Pancreas (tissue), 10 donors: ENCODE measurements at regions not wholly inside any gene's neighbourhood (a gene's known extent, or its start where the extent isn't known, plus 50 kb on each side); places are given as distances from the start of the nearest gene placed in this dataset.

ENCODE experiments used
- ATAC-seq, 4 donors: fragments of 200-7000 bp; cut with Tn5 transposase; one replicate each; pipeline versions ENCODE4 v1.8.0 to v1.9.1; 2020; ENCODE audit warnings: mild to moderate bottlenecking in 4 of 4, moderate library complexity in 4 of 4
- DNase-seq, 6 donors: peaks; one replicate each; pipeline ENCODE4 v3.0.0-alpha.2; 2020
- FAIRE-seq: peaks from 2 replicates; lab custom pipeline; 2012; peaks lifted over from hg19 to GRCh38; lab: Jason Lieb, UNC
- H3K27ac ChIP-seq, 4 donors: fragments of 200-600 bp; sonication (generic); 1 replicate in 3 of 4; 2 replicates in 1 of 4; pipeline versions ENCODE4 v1.5.0 to v1.8.0; 2020
- H3K27me3 ChIP-seq, 4 donors: fragments of 200-600 bp; one replicate each; pipeline ENCODE4 v1.8.0; 2021
- H3K36me3 ChIP-seq, 3 donors: fragments of 200-600 bp; sonication (generic) in 1 of 3; one replicate each; pipeline versions ENCODE4 v1.5.0 to v1.8.0; 2020 to 2021
- H3K4me1 ChIP-seq, 3 donors: fragments of 200-600 bp; one replicate each; pipeline ENCODE4 v1.8.0; 2021
- H3K4me3 ChIP-seq, 4 donors: fragments of 200-600 bp; sonication (generic) in 2 of 4; one replicate each; pipeline versions ENCODE4 v1.5.0 to v1.8.0; 2020 to 2021
- H3K9me3 ChIP-seq, 4 donors: fragments of 200-600 bp; one replicate each; pipeline ENCODE4 v1.8.0; 2021
- CTCF ChIP-seq, 4 donors: fragments of 200-600 bp; sonication (generic) in 3 of 4; IDR thresholded peaks; one replicate each; pipeline versions ENCODE4 v1.5.0 to v1.8.0; 2021; ENCODE audit warnings: antibody characterized with exemption in 4 of 4
- WGBS, 2 donors: extraction: QIAGEN DNeasy Blood & Tissue Kit; methylation state at CpG; one replicate each; pipeline ENCODE4 v1.1.7; 2013; 5-methylcytosine and 5-hydroxymethylcytosine counted together
- intact Hi-C, 3 donors: fragments of 100-400 bp; cut with DNase I; formaldehyde crosslinking; loops; one replicate each; pipeline versions ENCODE4 v1.11.1 to v1.14.2; 2022
- donor health status: healthy with polysubstance abuse.
- donor health status: DM: no; HTN: no; CAD: no; lungs with moderate emphysema.
- donor health status: DM: no; HTN: no; CAD: no.
- donor health status: control.
- donor health status: control.
- donor health status: Bipolar disorder and iron deficiency.
- donor health status: DM: yes; HTN: yes; CAD: no.
- donor health status: DM: no; HTN: no; CAD: no.
- donor health status: DM: no; HTN: no; CAD: no.
- donor health status: DM: yes; HTN: yes; CAD: no.

DNA sequence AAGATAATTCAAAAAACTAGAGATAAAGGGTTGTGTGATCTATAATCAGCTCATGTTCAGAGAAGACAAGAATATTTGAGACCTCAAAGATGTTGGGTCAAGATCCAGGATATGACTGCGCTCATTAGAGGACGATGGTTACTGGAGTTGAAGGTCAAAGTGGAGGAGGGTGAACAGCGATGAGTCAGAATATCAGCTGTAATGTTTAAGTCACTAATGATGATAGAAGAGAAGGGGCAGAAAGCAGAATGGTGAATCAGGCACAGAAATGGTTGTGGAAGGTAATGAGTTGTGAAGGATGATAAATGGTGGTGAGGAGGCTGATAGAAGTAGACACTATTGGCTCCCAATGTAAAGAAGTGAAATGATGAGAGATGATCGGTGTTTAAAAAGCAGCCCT is 540.3 kb downstream of the INHBA start:
- no peaks in the 10 kb centered on the region for H3K27me3 ChIP-seq
- TF ChIP-seq CTCF (IDR thresholded peaks at IDR 0.05), result no peak
- whole genome bisulfite sequencing, 2 donors, result 72 to 85% methylated on average over 4 of the region's 4 CpGs
- intact Hi-C loops, result no loop called here
- no peak overlapping the region for H3K27ac ChIP-seq
- no peaks in the 10 kb centered on the region for H3K9me3 ChIP-seq
- no peaks in the 10 kb centered on the region for H3K4me1 ChIP-seq
- no peaks in the 10 kb centered on the region for H3K36me3 ChIP-seq
- DNase-seq, result no peak
- no peak overlapping the region for H3K4me3 ChIP-seq
- no peak for ATAC-seq
- no peak for FAIRE-seq

- no peaks in the 10 kb centered on the region for H3K27me3 ChIP-seq
- H3K36me3 ChIP-seq, result no peaks in the 10 kb centered on the region
- no peak for TF ChIP-seq CTCF (IDR thresholded peaks at IDR 0.05)
- no peak overlapping the region for H3K27ac ChIP-seq
- FAIRE-seq, result no peak
- H3K4me1 ChIP-seq, result no peaks in the 10 kb centered on the region
- no peaks in the 10 kb centered on the region for H3K9me3 ChIP-seq
- 61 to 69% methylated on average over 4 of the region's 4 CpGs for WGBS, 2 donors
- no peak overlapping the region for H3K4me3 ChIP-seq
- intact Hi-C loops, result no loop called here
- no peak for ATAC-seq
- DNase-seq, result no peak
These were observed 541.8 kb downstream of the INHBA start for GRCh38 chr7:41161041-41161587.

DNA sequence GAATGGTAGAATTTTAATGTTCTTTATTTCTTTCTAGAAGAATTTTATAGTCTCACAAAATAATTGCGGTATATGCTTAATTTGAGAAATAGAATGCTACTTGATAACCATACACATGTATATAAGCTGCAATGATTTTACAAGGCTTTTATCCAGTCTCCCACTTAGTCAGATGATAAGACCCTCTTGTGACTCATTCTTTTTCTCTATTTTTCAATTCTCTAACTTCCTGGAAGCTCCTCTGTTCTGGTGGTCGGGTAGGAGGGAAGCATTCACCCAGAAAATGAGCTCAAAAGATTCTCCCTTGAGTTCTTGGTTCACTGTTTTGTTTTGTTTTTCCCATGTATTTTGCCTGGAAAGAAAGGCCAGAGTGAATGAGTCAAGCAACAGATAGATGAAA is 546.6 kb downstream of the INHBA start:
- Histone ChIP-seq H3K36me3 (no peaks in the 10 kb centered on the region), H3K27ac (no peak overlapping the region), H3K9me3 (no peaks in the 10 kb centered on the region), H3K4me3 (no peak overlapping the region), H3K27me3 (no peaks in the 10 kb centered on the region), H3K4me1 (no peaks in the 10 kb centered on the region)
- TF ChIP-seq CTCF (IDR thresholded peaks at IDR 0.05), result no peak
- DNase-seq (no peak), FAIRE-seq (no peak), ATAC-seq (no peak)
- intact Hi-C loops, result no loop called here
- 54 to 60% methylated on average over 2 of the region's 2 CpGs for WGBS, 2 donors

GRCh38 chr7:41153268-41153667 is 549.6 kb downstream of the INHBA start:
- Histone ChIP-seq H3K36me3 (no peaks in the 10 kb centered on the region), H3K9me3 (no peaks in the 10 kb centered on the region), H3K27ac (no peak overlapping the region), H3K4me1 (no peaks in the 10 kb centered on the region), H3K27me3 (no peaks in the 10 kb centered on the region), H3K4me3 (no peak overlapping the region)
- no peak for DNase-seq
- intact Hi-C loops, result no loop called here
- FAIRE-seq, result no peak
- no peak for TF ChIP-seq CTCF (IDR thresholded peaks at IDR 0.05)
- no peak for ATAC-seq

DNA sequence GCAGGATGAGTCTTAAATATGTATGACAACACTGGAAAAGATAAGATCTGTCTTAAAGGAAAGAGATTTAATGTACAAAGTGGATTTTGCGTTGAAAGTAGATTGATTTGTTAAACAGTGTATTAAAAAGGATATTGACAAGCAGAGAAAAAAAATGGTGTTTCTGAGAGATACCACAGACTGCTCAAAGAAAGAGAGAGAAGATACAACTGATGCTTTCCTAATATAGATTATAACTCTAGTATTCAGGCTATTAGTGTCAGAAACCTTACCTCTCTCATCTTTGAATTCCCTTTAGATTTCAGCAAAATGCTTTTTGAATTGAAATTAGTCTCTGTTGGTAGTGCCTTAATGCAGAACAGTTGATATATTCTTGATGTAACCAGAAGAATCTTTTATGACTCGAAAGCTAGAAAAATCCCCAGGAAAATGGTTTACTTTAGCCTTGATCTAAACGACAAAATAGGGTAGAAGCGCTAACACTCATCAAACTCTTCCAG is 550.7 kb downstream of the INHBA start:
- ATAC-seq (no peak), FAIRE-seq (no peak), DNase-seq (no peak)
- 62 to 73% methylated on average over 4 of the region's 4 CpGs for WGBS, 2 donors
- no peaks in the 10 kb centered on the region for H3K9me3 ChIP-seq
- H3K4me3 ChIP-seq, result no peak overlapping the region
- no peak for TF ChIP-seq CTCF (IDR thresholded peaks at IDR 0.05)
- intact Hi-C loops, result no loop called here
- H3K27me3 ChIP-seq, result no peaks in the 10 kb centered on the region
- H3K4me1 ChIP-seq, result no peaks in the 10 kb centered on the region
- no peaks in the 10 kb centered on the region for H3K36me3 ChIP-seq
- H3K27ac ChIP-seq, result no peak overlapping the region
